ENCODE measurements at regions not wholly inside any gene's neighbourhood (a gene's known extent, or its start where the extent isn't known, plus 50 kb on each side); places are given as distances from the start of the nearest gene placed in this dataset.

GRCh38 chr5:6110441-6111005 is 267.8 kb downstream of the MED10 start:
- TF ChIP-seq, protein P1, sequence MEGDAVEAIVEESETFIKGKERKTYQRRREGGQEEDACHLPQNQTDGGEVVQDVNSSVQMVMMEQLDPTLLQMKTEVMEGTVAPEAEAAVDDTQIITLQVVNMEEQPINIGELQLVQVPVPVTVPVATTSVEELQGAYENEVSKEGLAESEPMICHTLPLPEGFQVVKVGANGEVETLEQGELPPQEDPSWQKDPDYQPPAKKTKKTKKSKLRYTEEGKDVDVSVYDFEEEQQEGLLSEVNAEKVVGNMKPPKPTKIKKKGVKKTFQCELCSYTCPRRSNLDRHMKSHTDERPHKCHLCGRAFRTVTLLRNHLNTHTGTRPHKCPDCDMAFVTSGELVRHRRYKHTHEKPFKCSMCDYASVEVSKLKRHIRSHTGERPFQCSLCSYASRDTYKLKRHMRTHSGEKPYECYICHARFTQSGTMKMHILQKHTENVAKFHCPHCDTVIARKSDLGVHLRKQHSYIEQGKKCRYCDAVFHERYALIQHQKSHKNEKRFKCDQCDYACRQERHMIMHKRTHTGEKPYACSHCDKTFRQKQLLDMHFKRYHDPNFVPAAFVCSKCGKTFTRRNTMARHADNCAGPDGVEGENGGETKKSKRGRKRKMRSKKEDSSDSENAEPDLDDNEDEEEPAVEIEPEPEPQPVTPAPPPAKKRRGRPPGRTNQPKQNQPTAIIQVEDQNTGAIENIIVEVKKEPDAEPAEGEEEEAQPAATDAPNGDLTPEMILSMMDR (IDR thresholded peaks at IDR 0.05; ENCODE audit: poor library complexity, severe bottlenecking) = no peak
- TF ChIP-seq POLR2AphosphoS5 (IDR thresholded peaks at IDR 0.05) (no peak), TAF1 (IDR thresholded peaks at IDR 0.05; ENCODE audit: low read depth) (no peak), SMC3 (conservative IDR thresholded peaks at IDR 0.05; ENCODE audit: poor library complexity) (no peak)
- TF ChIP-seq, protein P2, sequence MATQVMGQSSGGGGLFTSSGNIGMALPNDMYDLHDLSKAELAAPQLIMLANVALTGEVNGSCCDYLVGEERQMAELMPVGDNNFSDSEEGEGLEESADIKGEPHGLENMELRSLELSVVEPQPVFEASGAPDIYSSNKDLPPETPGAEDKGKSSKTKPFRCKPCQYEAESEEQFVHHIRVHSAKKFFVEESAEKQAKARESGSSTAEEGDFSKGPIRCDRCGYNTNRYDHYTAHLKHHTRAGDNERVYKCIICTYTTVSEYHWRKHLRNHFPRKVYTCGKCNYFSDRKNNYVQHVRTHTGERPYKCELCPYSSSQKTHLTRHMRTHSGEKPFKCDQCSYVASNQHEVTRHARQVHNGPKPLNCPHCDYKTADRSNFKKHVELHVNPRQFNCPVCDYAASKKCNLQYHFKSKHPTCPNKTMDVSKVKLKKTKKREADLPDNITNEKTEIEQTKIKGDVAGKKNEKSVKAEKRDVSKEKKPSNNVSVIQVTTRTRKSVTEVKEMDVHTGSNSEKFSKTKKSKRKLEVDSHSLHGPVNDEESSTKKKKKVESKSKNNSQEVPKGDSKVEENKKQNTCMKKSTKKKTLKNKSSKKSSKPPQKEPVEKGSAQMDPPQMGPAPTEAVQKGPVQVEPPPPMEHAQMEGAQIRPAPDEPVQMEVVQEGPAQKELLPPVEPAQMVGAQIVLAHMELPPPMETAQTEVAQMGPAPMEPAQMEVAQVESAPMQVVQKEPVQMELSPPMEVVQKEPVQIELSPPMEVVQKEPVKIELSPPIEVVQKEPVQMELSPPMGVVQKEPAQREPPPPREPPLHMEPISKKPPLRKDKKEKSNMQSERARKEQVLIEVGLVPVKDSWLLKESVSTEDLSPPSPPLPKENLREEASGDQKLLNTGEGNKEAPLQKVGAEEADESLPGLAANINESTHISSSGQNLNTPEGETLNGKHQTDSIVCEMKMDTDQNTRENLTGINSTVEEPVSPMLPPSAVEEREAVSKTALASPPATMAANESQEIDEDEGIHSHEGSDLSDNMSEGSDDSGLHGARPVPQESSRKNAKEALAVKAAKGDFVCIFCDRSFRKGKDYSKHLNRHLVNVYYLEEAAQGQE (IDR thresholded peaks at IDR 0.05; ENCODE audit: borderline replicate concordance) = no peak

All from neural cell (in vitro differentiated cells).